Left lung (tissue), 4 donors: ENCODE measurements at regions not wholly inside any gene's neighbourhood (a gene's known extent, or its start where the extent isn't known, plus 50 kb on each side); places are given as distances from the start of the nearest gene placed in this dataset.
"Not testable (repeated sequence)": the region's sequence is repeated elsewhere in the genome, so short reads cannot be mapped to it uniquely, and the experiment has no call there.

Source experiments
- ATAC-seq: fragments of 200-7000 bp; cut with Tn5 transposase; one replicate; pipeline ENCODE4 v1.9.1; 2020; ENCODE audit warnings: moderate library complexity
- DNase-seq, 4 donors: peaks; one replicate each; pipeline ENCODE4 v3.0.0-alpha.2; 2013 to 2020
- H3K27ac ChIP-seq, 2 donors: fragments of 200-600 bp; sonication (generic) in 1 of 2; one replicate each; pipeline versions ENCODE4 v1.5.0 to v1.8.0; 2020 to 2021
- H3K27me3 ChIP-seq, 2 donors: fragments of 200-600 bp; sonication (generic) in 1 of 2; one replicate each; pipeline versions ENCODE4 v1.5.0 to v1.8.0; 2020 to 2021
- H3K36me3 ChIP-seq, 2 donors: fragments of 200-600 bp; sonication (generic) in 1 of 2; one replicate each; pipeline versions ENCODE4 v1.5.0 to v1.8.0; 2020 to 2021
- H3K4me1 ChIP-seq, 2 donors: fragments of 200-600 bp; one replicate each; pipeline ENCODE4 v1.8.0; 2021
- H3K4me3 ChIP-seq, 2 donors: fragments of 200-600 bp; sonication (generic) in 1 of 2; one replicate each; pipeline versions ENCODE4 v1.5.0 to v1.8.0; 2020 to 2021; ENCODE audit warnings: mild to moderate bottlenecking in 1 of 2
- H3K9me3 ChIP-seq, 2 donors: fragments of 200-600 bp; sonication (generic) in 1 of 2; one replicate each; pipeline versions ENCODE4 v1.5.0 to v1.8.0; 2020 to 2021
- CTCF ChIP-seq, 2 donors: fragments of 200-600 bp; sonication (generic) in 1 of 2; IDR thresholded peaks; one replicate each; pipeline versions ENCODE4 v1.5.0 to v1.8.0; 2021; ENCODE audit warnings: antibody characterized with exemption in 2 of 2
- intact Hi-C, 2 donors: fragments of 100-400 bp; cut with DNase I; formaldehyde crosslinking; loops; one replicate each; pipeline versions ENCODE4 v1.11.2 to v1.14.2; 2022
- donor health status: DM: no; HTN: yes; CAD: no.
- donor health status: DM: no; HTN: no; CAD: no.

- ATAC-seq (no peak), DNase-seq (peak in 1 of 4 donors; percentile 51)
- peaks cover 0 to 11% of the 10 kb centered on the region in 2 donors for H3K4me1 ChIP-seq
- intact Hi-C loops, result no loop called here
- no peaks in the 10 kb centered on the region for H3K9me3 ChIP-seq
- H3K27ac ChIP-seq, result no peak overlapping the region
- no peak for TF ChIP-seq CTCF (IDR thresholded peaks at IDR 0.05)
- H3K4me3 ChIP-seq, result no peak overlapping the region
- H3K27me3 ChIP-seq, result no peaks in the 10 kb centered on the region
- H3K36me3 ChIP-seq, result no peaks in the 10 kb centered on the region
These were observed 92.9 kb downstream of the NPIPB11 start for GRCh38 chr16:29313559-29314048.

- Histone ChIP-seq H3K4me3 (no peak overlapping the region), H3K27ac (no peak overlapping the region), H3K9me3 (no peaks in the 10 kb centered on the region), H3K36me3 (no peaks in the 10 kb centered on the region), H3K27me3 (no peaks in the 10 kb centered on the region), H3K4me1 (peaks cover under 1 to 5% of the 10 kb centered on the region in 2 donors)
- TF ChIP-seq CTCF (IDR thresholded peaks at IDR 0.05), result no peak
- ATAC-seq (no peak), DNase-seq (peak in 1 of 4 donors; percentile 43)
- intact Hi-C loops, result no loop called here
These were observed 93.5 kb downstream of the NPIPB11 start for GRCh38 chr16:29312835-29313558.

GRCh38 chr16:29312345-29312675 lies 94.2 kb downstream of the NPIPB11 start:
- H3K27me3 ChIP-seq, ATAC-seq, H3K27ac ChIP-seq, H3K4me1 ChIP-seq, intact Hi-C loops, H3K4me3 ChIP-seq, H3K9me3 ChIP-seq, H3K36me3 ChIP-seq: not testable (repeated sequence)
- peak in 1 of 4 donors; percentile 69 for DNase-seq

GRCh38 chr16:29311461-29312344 lies 94.8 kb downstream of the NPIPB11 start:
- TF ChIP-seq CTCF (IDR thresholded peaks at IDR 0.05), result no peak
- Histone ChIP-seq H3K27ac (no peak overlapping the region), H3K4me3 (no peak overlapping the region), H3K27me3 (no peaks in the 10 kb centered on the region), H3K9me3 (no peaks in the 10 kb centered on the region), H3K4me1 (peaks cover 3 to 7% of the 10 kb centered on the region in 2 donors), H3K36me3 (no peaks in the 10 kb centered on the region)
- ATAC-seq (no peak), DNase-seq (peak in 1 of 4 donors; percentile 57)
- intact Hi-C loops, result no loop called here

- ATAC-seq, result peak; percentile 38
- H3K4me3 ChIP-seq, result no peak overlapping the region
- no peak for TF ChIP-seq CTCF (IDR thresholded peaks at IDR 0.05)
- intact Hi-C loops, result no loop called here
- no peak overlapping the region for H3K27ac ChIP-seq
- no peaks in the 10 kb centered on the region for H3K27me3 ChIP-seq
- H3K9me3 ChIP-seq, result no peaks in the 10 kb centered on the region
- no peaks in the 10 kb centered on the region for H3K36me3 ChIP-seq
- H3K4me1 ChIP-seq, result peaks cover 3 to 7% of the 10 kb centered on the region in 2 donors
- peak in 1 of 4 donors; percentile 51 for DNase-seq
These were observed 95.6 kb downstream of the NPIPB11 start for GRCh38 chr16:29310852-29311314.

GRCh38 chr16:29310243-29310642 lies 96.3 kb downstream of the NPIPB11 start:
- H3K36me3 ChIP-seq, H3K27ac ChIP-seq, H3K4me3 ChIP-seq, H3K4me1 ChIP-seq, H3K9me3 ChIP-seq, H3K27me3 ChIP-seq, ATAC-seq, intact Hi-C loops: not testable (repeated sequence)
- DNase-seq, result peak in 1 of 4 donors; percentile 34

GRCh38 chr16:29309601-29310000 lies 96.9 kb downstream of the NPIPB11 start:
- H3K4me3 ChIP-seq, H3K36me3 ChIP-seq, H3K4me1 ChIP-seq, H3K27me3 ChIP-seq, H3K27ac ChIP-seq, H3K9me3 ChIP-seq, intact Hi-C loops, ATAC-seq: not testable (repeated sequence)
- peak in 1 of 4 donors; percentile 73 for DNase-seq
